GM19463 (cell line): ENCODE measurements at regions not wholly inside any gene's neighbourhood (a gene's known extent, or its start where the extent isn't known, plus 50 kb on each side); places are given as distances from the start of the nearest gene placed in this dataset.

Experiments
- ATAC-seq: cut with Tn5 transposase; IDR thresholded peaks from one replicate; pipeline ENCODE4 v1.9.1; 2021; ENCODE audit warnings: mild to moderate bottlenecking, moderate library complexity; ENCODE audit not compliant: unreplicated experiment

- ATAC-seq, result no peak
Observed at GRCh38 chr5:28009576-28009975, 971.2 kb upstream of the CDH9 start.

- ATAC-seq, result no peak
Observed at GRCh38 chr5:27996665-27997064, 958.3 kb upstream of the CDH9 start.

- ATAC-seq, result no peak
Observed at GRCh38 chr5:27995867-27996266, 957.5 kb upstream of the CDH9 start.

GRCh38 chr5:27978322-27978721 lies 939.9 kb upstream of the CDH9 start:
- no peak for ATAC-seq

- no peak for ATAC-seq
Observed at GRCh38 chr5:27969157-27969556, 930.8 kb upstream of the CDH9 start.

GRCh38 chr5:27963050-27963783 lies 924.8 kb upstream of the CDH9 start:
- no peak for ATAC-seq

GRCh38 chr5:27962198-27962597 lies 923.8 kb upstream of the CDH9 start:
- no peak for ATAC-seq

GRCh38 chr5:27947088-27947487 lies 908.7 kb upstream of the CDH9 start:
- ATAC-seq, result no peak

GRCh38 chr5:27944471-27944870 lies 906.1 kb upstream of the CDH9 start:
- no peak for ATAC-seq

GRCh38 chr5:27938989-27939388 lies 900.6 kb upstream of the CDH9 start:
- no peak for ATAC-seq

GRCh38 chr5:27928060-27928459 lies 889.7 kb upstream of the CDH9 start:
- no peak for ATAC-seq

GRCh38 chr5:27911216-27911615 lies 872.8 kb upstream of the CDH9 start:
- ATAC-seq, result no peak

- no peak for ATAC-seq
Observed at GRCh38 chr5:27908341-27908740, 870.0 kb upstream of the CDH9 start.

- no peak for ATAC-seq
Observed at GRCh38 chr5:27906931-27907601, 868.7 kb upstream of the CDH9 start.

- no peak for ATAC-seq
Observed at GRCh38 chr5:27906481-27906880, 868.1 kb upstream of the CDH9 start.

GRCh38 chr5:27900761-27901160 lies 862.4 kb upstream of the CDH9 start:
- ATAC-seq, result no peak

- ATAC-seq, result no peak
Observed at GRCh38 chr5:27876071-27876470, 837.7 kb upstream of the CDH9 start.

- ATAC-seq, result no peak
Observed at GRCh38 chr5:27875148-27875547, 836.8 kb upstream of the CDH9 start.

GRCh38 chr5:27868292-27868691 lies 829.9 kb upstream of the CDH9 start:
- no peak for ATAC-seq

GRCh38 chr5:27855491-27855890 lies 817.1 kb upstream of the CDH9 start:
- ATAC-seq, result no peak

GRCh38 chr5:27854243-27854852 lies 816.0 kb upstream of the CDH9 start:
- ATAC-seq, result no peak

- ATAC-seq, result no peak
Observed at GRCh38 chr5:27845248-27845647, 806.9 kb upstream of the CDH9 start.
